Upper lobe of left lung (tissue), 6 donors: ENCODE measurements at regions not wholly inside any gene's neighbourhood (a gene's known extent, or its start where the extent isn't known, plus 50 kb on each side); places are given as distances from the start of the nearest gene placed in this dataset.

Experiments
- ATAC-seq, 2 donors: fragments of 200-7000 bp; cut with Tn5 transposase; one replicate each; pipeline ENCODE4 v1.9.1; 2022; ENCODE audit warnings: mild to moderate bottlenecking in 2 of 2, moderate library complexity in 2 of 2; ENCODE audit not compliant: low FRiP score in 2 of 2
- DNase-seq, 2 donors: peaks; one replicate each; pipeline ENCODE4 v3.0.0-alpha.2; 2019 to 2020
- H3K27ac ChIP-seq, 4 donors: fragments of 200-600 bp; sonication (generic); one replicate each; pipeline ENCODE4 v1.5.1; 2016 to 2019
- H3K27me3 ChIP-seq, 4 donors: fragments of 200-600 bp; sonication (generic); one replicate each; pipeline ENCODE4 v1.5.1; 2017 to 2019
- H3K36me3 ChIP-seq, 4 donors: fragments of 200-600 bp; sonication (generic); one replicate each; pipeline ENCODE4 v1.5.1; 2016 to 2019
- H3K4me1 ChIP-seq, 4 donors: fragments of 200-600 bp; sonication (generic); one replicate each; pipeline ENCODE4 v1.5.1; 2018 to 2019
- H3K4me3 ChIP-seq, 4 donors: fragments of 200-600 bp; sonication (generic); one replicate each; pipeline ENCODE4 v1.5.1; 2017 to 2019; ENCODE audit warnings: mild to moderate bottlenecking in 2 of 4, moderate library complexity in 1 of 4
- H3K9me3 ChIP-seq, 4 donors: fragments of 200-600 bp; sonication (generic); one replicate each; pipeline ENCODE4 v1.5.1; 2018 to 2019
- CTCF ChIP-seq, 6 experiments: fragments of 450-650 bp in 4 of 6; fragments of 200-600 bp in 2 of 6; sonication (generic) in 2 of 6; IDR thresholded peaks; one replicate each; pipeline ENCODE4 v1.5.1; 2016 to 2019; ENCODE audit warnings: antibody characterized with exemption in 6 of 6
- EP300 ChIP-seq, 4 donors: sonication (generic); formaldehyde crosslinking; IDR thresholded peaks; one replicate each; pipeline ENCODE4 v1.5.1; 2017; ENCODE audit warnings: antibody characterized with exemption in 4 of 4, control low read depth in 2 of 4
- POLR2A ChIP-seq, 4 donors: fragments of 450-650 bp; IDR thresholded peaks; one replicate each; pipeline ENCODE4 v1.5.1; 2016 to 2017; ENCODE audit warnings: antibody characterized with exemption in 4 of 4, mild to moderate bottlenecking in 2 of 4
- POLR2AphosphoS5 ChIP-seq, 2 donors: sonication (generic); formaldehyde crosslinking; IDR thresholded peaks; one replicate each; pipeline ENCODE4 v1.5.1; 2017; ENCODE audit warnings: antibody characterized with exemption in 2 of 2
- WGBS, 2 donors: methylation state at CpG; one replicate each; pipeline ENCODE4 v1.1.5; 2017 to 2018; 5-methylcytosine and 5-hydroxymethylcytosine counted together
- small RNA-seq, 4 donors: library from RNA; depleted of rRNA; stranded (forward); fragments of <200 nt; gene quantifications; one replicate each; pipeline ENCODE3, GENCODE V24; 2016
- donor health status: DM: no; HTN: no; CAD: no; lungs with moderate emphysema.
- donor health status: DM: no; HTN: yes; CAD: no; lungs with severe emphysema.

- Histone ChIP-seq H3K9me3 (no peaks in the 10 kb centered on the region), H3K36me3 (no peaks in the 10 kb centered on the region), H3K27ac (no peak overlapping the region), H3K4me3 (no peak overlapping the region), H3K4me1 (no peaks in the 10 kb centered on the region), H3K27me3 (no peaks in the 10 kb centered on the region)
- DNase-seq (no peak), ATAC-seq (no peak)
- no peak for TF ChIP-seq POLR2A (IDR thresholded peaks at IDR 0.05)
- TF ChIP-seq EP300 (IDR thresholded peaks at IDR 0.05), result no peak
- no peak for TF ChIP-seq POLR2AphosphoS5 (IDR thresholded peaks at IDR 0.05)
- no peak for TF ChIP-seq CTCF (IDR thresholded peaks at IDR 0.05)
- WGBS, 2 donors, result 80 to 83% methylated on average over 10 of the region's 10 CpGs
Measured at GRCh38 chr1:227370533-227371254, 52.4 kb upstream of the CDC42BPA start.

GRCh38 chr1:227369102-227369760 is 50.9 kb upstream of the CDC42BPA start:
- no peaks in the 10 kb centered on the region for H3K4me1 ChIP-seq
- TF ChIP-seq POLR2AphosphoS5 (IDR thresholded peaks at IDR 0.05) (no peak), CTCF (IDR thresholded peaks at IDR 0.05) (no peak), POLR2A (IDR thresholded peaks at IDR 0.05) (no peak), EP300 (IDR thresholded peaks at IDR 0.05) (no peak)
- DNase-seq (no peak), ATAC-seq (no peak)
- H3K27ac ChIP-seq, result no peak overlapping the region
- 66 to 71% methylated on average over 6 of the region's 6 CpGs for WGBS, 2 donors
- no peaks in the 10 kb centered on the region for H3K9me3 ChIP-seq
- H3K4me3 ChIP-seq, result no peak overlapping the region
- no peaks in the 10 kb centered on the region for H3K36me3 ChIP-seq
- H3K27me3 ChIP-seq, result no peaks in the 10 kb centered on the region

Small RNAs in the stretch of these regions (small RNA-seq; reads per million reads assigned to genes)
- gene AL451054.2 (0 reads per million in 4 donors), gene BTF3P9 (0 reads per million in 4 donors)
